GM21825 (cell line): ENCODE measurements at regions not wholly inside any gene's neighbourhood (a gene's known extent, or its start where the extent isn't known, plus 50 kb on each side); places are given as distances from the start of the nearest gene placed in this dataset.
"Not testable (repeated sequence)": the region's sequence is repeated elsewhere in the genome, so short reads cannot be mapped to it uniquely, and the experiment has no call there.

Experiments used
- ATAC-seq: cut with Tn5 transposase; IDR thresholded peaks from one replicate; pipeline ENCODE4 v1.9.1; 2021; ENCODE audit warnings: mild to moderate bottlenecking, moderate library complexity; ENCODE audit not compliant: unreplicated experiment

DNA sequence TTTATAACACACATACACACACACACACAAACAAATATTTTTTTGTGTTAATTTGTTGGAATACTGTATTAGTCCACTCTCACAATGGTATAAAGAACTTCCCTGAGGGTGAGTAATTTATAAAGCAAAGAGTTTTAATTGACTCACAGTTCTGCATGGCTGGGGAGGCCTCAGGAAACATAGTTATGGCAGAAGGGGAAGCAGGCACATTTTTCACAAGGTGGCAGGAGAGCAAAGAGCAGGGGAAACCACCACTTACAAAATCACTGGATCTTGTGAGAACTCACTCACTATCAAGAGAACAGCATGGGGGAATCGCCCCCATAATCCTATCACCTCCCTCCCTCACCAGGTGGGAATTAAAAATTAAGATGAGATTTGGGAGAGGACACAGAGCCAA is 205.4 kb upstream of the PTPRD start:
- no peak for ATAC-seq

DNA sequence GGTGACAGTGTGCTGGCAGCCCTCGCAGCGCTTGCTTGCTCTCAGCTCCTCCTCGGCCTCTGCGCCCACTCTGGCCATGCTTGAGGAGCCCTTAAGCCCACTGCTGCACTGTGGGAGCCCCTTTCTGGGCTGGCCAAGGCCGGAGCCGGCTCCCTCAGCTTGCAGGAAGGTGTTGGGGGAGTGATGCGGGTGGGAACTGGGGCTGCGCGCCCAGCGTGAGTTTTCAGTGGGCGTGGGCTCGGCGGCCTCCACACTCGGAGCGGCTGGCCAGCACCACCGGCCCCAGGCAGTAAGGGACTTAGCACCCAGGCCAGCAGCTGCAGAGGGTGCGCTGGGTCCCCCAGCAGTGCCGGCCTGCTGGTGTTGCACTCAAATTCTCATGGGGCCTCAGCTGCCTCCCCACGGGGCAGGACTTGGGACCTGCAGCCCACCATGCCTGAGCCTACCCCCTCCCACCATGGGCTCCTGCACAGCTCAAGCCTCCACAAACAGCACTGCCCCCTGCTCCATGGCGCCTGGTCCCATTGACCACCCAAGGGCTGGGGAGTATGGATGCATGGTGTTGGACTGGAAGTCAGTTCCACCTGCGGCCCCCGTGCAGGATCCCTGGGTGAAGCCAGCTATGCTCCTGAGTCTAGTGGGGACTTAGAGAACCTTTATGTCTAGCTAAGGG is 223.1 kb upstream of the PTPRD start:
- no peak for ATAC-seq

DNA sequence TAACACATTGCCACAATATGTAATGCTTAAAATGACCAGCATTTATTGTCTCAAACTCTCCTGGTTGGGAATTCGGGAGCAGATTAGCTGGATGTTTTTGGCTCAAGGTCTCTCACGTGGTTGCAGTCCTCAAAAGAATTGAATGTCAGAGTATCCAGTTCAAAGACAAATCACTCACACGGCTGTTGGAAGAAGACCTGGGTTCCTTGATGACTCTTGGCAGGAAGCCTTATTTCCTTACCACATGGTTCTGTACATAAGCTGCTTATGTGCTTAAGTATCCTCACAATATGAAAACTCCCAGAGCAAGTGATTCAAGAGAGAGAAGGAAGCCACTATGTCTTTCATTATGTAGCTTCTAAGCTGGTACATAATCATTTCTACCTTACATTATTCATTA is 230.3 kb upstream of the PTPRD start:
- no peak for ATAC-seq

DNA sequence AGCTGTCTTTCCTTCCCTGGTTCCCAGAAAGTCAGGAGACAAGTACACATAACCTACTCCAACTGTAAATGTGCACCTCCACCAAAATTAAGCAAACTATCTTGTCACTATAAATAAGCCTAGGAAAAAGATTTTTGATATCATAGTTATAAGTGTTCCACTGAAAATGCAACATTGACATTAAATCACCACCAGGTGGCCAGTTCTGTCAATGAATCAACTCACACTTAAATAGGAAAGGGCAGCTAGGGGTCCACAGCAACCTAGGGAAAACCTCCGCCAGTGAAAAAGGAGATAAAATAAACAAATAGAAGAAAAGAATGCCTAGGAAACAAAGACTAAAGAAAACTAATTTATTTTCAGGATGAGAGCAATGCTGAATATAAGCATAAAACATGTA is 243.0 kb upstream of the PTPRD start:
- no peak for ATAC-seq

GRCh38 chr9:10858817-10859216 is 246.0 kb upstream of the PTPRD start:
- ATAC-seq = no peak

- no peak for ATAC-seq
These were observed 250.7 kb upstream of the PTPRD start for GRCh38 chr9:10863476-10863875.

DNA sequence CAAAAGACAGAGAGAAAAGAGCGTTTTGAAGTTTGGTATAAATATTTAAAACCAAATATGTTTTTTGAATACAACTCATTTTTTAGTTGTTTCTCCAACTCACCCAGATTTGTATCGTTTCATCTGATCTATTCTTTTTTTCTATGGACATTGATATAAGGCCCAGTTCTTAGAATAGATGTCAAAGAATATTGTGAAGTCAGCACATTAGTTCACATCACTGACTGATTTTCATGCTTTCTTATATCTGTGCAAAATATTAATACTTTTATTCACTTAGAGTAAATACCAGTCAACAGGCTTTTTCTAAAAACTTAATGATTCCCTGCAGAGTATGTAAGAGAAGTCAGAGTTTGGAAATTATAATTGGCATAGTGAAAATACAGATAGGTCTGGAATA is 254.4 kb upstream of the PTPRD start:
- no peak for ATAC-seq

DNA sequence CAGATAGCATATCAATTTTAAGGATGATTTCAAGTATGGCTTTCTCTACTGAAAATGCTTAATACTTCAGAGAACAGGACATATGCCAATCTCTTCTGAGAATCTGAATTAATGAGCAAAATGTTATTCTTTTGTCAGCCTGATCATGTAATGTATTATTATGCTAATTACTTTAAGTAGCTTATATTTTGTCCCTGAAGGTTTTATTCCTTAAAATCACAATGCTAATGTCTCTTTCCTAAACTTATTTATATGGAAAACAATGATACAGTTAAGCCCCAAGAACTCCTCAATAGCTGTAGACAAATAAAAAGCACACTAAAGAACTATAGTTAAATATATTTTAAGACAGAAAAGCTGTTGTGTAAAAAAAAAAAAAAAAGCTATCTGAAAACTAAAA is 256.9 kb upstream of the PTPRD start:
- ATAC-seq = no peak

- ATAC-seq = no peak
These were observed 261.2 kb upstream of the PTPRD start for GRCh38 chr9:10873999-10874398.

DNA sequence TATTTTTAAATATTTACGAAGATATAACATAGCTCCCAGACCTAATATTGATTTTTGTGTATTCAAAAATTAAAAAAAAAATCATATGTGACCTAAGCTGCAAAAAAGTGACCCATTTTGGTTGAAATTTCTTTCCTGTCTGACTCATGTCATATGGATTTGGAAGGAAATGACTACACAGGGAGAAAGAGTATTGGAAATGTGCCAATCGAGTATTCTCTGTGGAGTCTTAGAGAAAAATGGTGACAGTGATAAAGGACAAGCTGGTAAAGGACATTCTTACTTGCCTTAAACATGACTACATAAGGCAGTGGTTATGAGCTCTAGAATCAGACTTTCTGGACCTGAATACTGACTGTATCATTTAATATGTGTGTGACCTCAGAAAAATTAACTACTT is 262.9 kb upstream of the PTPRD start:
- ATAC-seq = no peak

- no peak for ATAC-seq
These were observed 263.5 kb upstream of the PTPRD start for GRCh38 chr9:10876333-10876732.

DNA sequence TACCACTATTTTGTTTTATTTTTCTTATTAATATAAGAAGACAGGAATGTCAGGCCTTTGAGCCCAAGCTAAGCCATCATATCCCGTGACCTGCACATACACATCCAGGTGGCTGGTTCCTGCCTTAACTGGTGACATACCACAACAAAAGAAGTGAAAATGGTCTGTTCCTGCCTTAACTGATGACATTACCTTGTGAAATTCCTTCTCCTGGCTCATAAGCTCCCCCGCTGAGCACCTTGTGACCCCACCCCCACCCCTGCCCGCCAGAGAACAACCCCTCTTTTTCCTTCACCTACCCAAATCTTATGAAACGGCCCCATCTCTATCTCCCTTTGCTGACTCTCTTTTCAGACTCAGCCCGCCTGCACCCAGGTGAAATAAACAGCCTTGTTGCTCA is 277.5 kb upstream of the PTPRD start:
- not testable (repeated sequence) for ATAC-seq

DNA sequence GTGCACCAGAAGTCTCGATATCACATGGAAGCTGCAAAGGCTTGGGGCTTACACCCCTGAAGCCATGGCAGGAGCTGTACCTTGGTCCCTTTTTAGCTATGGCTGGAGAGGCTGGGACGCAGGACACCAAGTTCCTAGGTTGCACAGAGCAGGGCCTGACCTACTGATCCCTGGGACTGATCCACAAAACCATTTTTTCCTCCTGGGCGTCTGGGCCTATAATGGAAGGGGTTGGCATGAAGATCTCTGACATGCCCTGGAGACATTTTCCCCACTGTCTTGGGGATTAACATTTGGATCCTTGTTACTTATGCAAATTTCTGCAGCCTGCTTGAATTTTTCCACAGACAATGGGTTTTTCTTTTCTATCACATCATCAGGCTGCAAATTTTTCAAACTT is 286.7 kb upstream of the PTPRD start:
- ATAC-seq = no peak

- no peak for ATAC-seq
These were observed 291.2 kb upstream of the PTPRD start for GRCh38 chr9:10903969-10904368.

- ATAC-seq = no peak
These were observed 298.0 kb upstream of the PTPRD start for GRCh38 chr9:10910779-10911178.

DNA sequence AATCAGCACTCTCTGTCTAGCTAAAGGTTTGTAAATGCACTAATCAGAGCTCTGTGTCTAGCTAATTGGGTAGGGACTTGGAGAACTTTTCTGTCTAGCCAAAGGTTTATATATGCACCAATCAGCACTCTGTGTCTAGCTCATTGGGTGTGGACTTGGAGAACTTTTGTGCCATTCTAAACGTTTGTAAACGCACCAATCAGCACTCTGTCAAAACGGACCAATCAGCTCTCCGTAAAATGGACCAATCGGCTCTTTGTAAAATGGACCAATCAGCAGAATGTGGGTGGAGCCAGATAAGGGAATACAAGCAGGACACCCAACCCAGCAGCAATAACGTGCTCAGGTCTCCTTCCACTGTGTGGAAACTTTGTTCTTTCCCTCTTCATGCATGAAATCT is 298.6 kb upstream of the PTPRD start:
- ATAC-seq = no peak

GRCh38 chr9:10917001-10917400 is 304.2 kb upstream of the PTPRD start:
- no peak for ATAC-seq

GRCh38 chr9:10921671-10922070 is 308.9 kb upstream of the PTPRD start:
- no peak for ATAC-seq

GRCh38 chr9:10925896-10926295 is 313.1 kb upstream of the PTPRD start:
- no peak for ATAC-seq

- ATAC-seq = no peak
These were observed 315.6 kb upstream of the PTPRD start for GRCh38 chr9:10928372-10928771.

GRCh38 chr9:10930081-10930480 is 317.3 kb upstream of the PTPRD start:
- ATAC-seq = no peak

GRCh38 chr9:10946676-10947410 is 334.0 kb upstream of the PTPRD start:
- no peak for ATAC-seq

- ATAC-seq = no peak
These were observed 345.1 kb upstream of the PTPRD start for GRCh38 chr9:10957878-10958277.
